GM12873 (cell line): ENCODE measurements at regions not wholly inside any gene's neighbourhood (a gene's known extent, or its start where the extent isn't known, plus 50 kb on each side); places are given as distances from the start of the nearest gene placed in this dataset.

ENCODE experiments used
- CTCF ChIP-seq: IDR thresholded peaks from 2 replicates; pipeline ENCODE4 v1.5.1; 2012; ENCODE audit warnings: low read depth, mild to moderate bottlenecking, moderate library complexity, low read length, control low read depth; ENCODE audit not compliant: insufficient read depth; ENCODE audit errors: missing control alignments

GRCh38 chr1:232112076-232112475 is 485.5 kb downstream of the DISC1 start:
- no peak for TF ChIP-seq CTCF

DNA sequence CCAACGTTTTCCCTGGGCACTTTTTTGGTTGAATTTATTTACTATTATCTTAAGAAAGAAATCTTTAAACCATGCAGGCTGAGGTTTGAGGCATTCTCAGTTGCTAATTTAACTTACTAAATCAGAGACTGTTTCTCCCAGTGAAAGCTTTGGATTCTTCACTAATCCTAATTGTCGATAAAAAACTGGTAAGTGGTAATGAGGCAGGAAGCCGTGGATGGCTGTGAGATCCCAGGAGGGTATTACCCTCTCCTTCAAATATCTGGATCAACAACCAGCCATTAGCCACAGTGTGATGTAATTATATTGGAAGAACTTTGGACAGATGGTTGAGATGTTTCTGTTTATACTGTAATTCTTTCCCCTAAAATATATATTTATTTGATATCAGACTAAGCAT is 485.0 kb downstream of the DISC1 start:
- TF ChIP-seq CTCF, result no peak

DNA sequence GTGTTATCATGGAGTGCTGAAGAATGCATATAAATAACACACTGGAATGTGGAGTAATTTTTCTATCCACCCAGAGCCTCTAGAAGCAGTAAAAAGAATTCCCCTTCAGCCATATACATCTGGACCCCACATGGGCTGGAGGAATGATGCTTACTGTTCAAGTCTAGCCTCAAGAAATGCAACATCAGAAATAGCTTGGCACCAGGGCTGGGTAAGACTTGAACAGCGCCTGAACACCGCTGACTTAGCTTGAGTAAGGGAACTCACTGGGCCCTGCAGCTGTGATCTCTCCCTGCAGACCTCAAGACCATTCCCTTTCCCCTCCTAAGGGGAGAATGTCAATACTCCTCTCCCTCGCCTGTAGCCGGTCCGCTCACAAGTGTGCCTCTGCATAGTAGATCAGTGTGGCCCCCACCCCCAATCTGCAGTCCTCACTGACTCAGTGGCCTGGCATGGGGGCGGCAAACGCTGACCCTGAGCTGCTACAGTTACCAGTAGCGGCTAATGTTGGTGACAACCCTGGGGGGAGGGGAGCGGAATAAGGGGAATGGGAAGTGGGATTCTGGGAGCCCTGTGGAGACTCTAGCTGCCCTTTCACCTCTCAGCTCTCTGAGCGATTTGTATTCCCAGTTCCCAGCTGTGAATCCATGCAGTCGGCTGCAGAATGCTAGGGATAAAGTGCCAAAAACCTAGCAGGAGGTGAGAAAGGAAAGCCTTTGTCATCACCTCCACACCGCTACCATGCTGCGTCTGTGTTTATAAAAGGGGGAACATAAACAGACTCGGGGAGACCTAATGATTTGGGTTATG is 483.9 kb downstream of the DISC1 start:
- no peak for TF ChIP-seq CTCF

- no peak for TF ChIP-seq CTCF
Measured at GRCh38 chr1:232109391-232109790, 482.8 kb downstream of the DISC1 start.

DNA sequence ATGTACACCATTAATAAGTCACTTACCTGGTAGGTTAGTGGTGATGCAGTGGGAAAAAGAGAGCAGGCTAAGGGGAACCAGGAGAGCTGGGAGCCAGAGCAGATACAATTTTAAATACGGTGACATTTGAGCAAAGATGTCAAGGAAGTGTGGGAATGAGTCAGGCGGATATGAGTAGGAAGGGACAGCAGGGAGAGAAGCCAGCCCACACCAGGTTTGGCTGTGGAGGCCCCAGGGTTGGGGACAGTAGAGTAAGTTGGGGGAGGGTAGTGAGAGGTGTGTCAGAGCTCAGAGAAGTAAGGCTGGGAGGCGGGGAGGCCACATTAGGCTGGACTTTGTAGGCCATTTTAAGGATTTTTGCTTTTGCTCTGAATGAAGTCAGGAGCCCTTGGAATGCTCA is 482.0 kb downstream of the DISC1 start:
- no peak for TF ChIP-seq CTCF

- TF ChIP-seq CTCF, result no peak
Measured at GRCh38 chr1:232106415-232106814, 479.8 kb downstream of the DISC1 start.

- no peak for TF ChIP-seq CTCF
Measured at GRCh38 chr1:232105561-232105960, 479.0 kb downstream of the DISC1 start.
